Medulla oblongata (tissue), 1 donor: ENCODE measurements at regions not wholly inside any gene's neighbourhood (a gene's known extent, or its start where the extent isn't known, plus 50 kb on each side); places are given as distances from the start of the nearest gene placed in this dataset.
"Not testable (repeated sequence)": the region's sequence is repeated elsewhere in the genome, so short reads cannot be mapped to it uniquely, and the experiment has no call there.

ENCODE experiments used
- DNase-seq: peaks from one replicate; pipeline ENCODE4 v3.0.0-alpha.2; 2015; ENCODE audit errors: extremely low spot score

DNA sequence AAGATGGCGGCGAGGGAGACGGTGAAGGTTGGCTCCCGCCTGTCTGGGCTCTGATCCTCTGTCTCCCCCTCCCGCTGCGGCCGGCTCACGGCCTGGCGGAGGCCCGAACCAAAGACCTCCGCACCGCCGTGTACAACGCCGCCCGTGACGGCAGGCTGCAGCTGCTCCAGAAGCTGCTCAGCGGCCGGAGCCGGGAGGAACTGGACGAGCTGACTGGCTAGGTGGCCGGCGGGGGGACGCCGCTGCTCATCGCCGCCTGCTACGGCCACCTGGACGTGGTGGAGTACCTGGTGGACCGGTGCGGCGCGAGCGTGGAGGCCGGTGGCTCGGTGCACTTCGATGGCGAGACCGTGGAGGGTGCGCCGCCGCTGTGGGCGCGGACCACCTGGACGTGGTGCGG is 516.5 kb downstream of the TUBA3C start:
- DNase-seq: not testable (repeated sequence)

- DNase-seq: not testable (repeated sequence)
These were observed 518.4 kb downstream of the TUBA3C start for GRCh38 chr13:18663222-18663621.

- DNase-seq: not testable (repeated sequence)
These were observed 537.9 kb downstream of the TUBA3C start for GRCh38 chr13:18643644-18644172.

GRCh38 chr13:18628928-18629327 is 552.7 kb downstream of the TUBA3C start:
- DNase-seq: not testable (repeated sequence)

GRCh38 chr13:18628428-18628827 is 553.2 kb downstream of the TUBA3C start:
- no peak for DNase-seq

GRCh38 chr13:18624061-18624460 is 557.6 kb downstream of the TUBA3C start:
- not testable (repeated sequence) for DNase-seq

DNA sequence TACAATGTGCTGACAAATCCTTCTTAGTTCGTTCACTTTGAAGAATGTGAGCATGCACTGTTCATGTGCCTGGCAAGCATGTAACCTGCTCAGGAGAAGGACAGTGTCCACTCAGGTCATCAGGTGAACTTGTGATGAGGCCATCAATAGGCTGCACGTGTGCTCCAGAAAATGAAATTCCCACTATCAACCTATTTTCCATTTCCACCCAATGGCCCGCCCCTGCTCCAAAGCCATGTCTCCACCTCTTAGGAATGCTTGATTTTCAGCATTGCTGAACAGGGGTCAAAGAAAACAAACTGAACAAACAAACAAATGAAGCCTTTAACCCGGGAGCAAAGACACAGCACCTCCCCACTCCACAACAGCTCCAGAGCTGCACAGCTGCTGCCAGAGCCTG is 563.2 kb downstream of the TUBA3C start:
- not testable (repeated sequence) for DNase-seq

DNA sequence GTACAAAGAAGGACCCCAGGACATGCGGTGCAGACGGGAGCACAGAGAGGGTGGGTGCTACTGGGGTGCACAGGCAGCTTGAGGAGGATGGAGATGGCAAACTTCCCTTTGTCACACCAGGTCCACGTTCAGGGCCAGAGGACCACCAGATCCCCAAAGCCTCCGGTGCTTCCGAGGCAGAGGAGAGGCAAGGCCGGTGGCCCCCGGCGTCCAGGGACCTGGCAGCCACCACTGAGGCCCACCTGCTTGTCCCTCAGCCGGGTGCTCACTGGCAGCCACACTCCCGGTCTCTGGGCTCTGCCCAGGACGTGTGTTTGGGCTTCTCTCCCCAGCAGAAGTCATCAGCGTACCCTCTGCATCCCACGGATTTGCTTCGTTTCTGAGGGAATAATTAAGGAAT is 571.1 kb downstream of the TUBA3C start:
- DNase-seq: not testable (repeated sequence)

DNA sequence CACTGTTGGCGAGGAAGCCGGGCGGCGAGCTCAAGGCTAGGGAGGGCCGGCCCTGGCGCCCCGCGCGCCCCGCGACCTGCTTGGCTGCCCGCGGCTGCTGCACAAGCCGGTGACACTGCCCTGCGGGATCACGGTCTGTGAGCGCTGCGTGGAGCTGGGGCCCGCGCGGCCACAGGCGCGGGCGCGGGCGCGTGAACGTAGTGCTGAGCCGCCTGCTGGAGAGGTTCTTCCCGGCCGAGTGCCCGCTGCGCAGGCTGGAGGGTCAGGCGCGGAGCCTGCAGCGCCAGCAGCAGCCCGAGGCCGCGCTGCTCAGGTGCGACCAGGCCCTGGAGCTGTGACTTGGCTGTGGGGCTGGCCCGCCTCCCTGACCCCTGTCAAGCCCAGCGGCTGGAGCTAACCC is 572.3 kb downstream of the TUBA3C start:
- DNase-seq: not testable (repeated sequence)

DNA sequence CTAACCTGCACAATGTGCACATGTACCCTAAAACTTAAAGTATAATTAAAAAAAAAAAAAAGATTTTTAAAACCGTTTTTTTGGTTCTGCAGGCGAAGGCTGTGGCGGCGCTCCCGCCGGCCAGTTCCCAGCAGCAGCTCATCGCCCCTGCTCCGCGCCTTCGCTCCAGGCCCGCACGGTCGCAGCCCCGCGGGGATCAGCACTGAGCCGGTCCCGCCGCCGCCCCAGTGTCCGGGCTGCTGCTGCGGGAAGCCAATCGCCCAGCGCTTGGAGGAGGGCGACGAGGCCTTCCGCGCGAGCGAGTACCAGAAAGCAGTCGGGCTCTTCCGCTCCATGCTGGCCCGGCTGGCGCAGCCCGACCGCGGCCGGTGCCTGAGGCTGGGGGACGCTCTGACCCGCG is 572.8 kb downstream of the TUBA3C start:
- not testable (repeated sequence) for DNase-seq

DNA sequence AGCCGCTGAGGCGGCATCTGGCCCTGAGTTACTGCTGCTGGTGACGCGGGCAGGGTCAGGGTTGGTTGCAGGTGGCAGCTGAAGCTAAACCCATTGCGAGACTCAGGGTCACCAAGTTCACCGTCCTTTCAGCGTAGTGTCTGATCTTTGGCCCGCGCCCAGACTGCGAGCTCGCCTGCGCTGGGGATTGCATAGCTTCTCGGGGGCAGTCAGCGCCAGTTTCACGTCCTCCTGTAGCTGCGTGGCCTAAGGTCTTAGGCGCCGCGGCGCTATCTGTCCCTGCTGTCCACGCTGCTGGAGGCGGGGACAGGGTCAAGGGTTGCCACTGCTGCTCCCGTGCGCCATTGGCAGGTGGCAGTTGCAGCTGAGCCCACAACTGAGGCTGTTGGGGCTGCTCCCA is 581.3 kb downstream of the TUBA3C start:
- not testable (repeated sequence) for DNase-seq

DNA sequence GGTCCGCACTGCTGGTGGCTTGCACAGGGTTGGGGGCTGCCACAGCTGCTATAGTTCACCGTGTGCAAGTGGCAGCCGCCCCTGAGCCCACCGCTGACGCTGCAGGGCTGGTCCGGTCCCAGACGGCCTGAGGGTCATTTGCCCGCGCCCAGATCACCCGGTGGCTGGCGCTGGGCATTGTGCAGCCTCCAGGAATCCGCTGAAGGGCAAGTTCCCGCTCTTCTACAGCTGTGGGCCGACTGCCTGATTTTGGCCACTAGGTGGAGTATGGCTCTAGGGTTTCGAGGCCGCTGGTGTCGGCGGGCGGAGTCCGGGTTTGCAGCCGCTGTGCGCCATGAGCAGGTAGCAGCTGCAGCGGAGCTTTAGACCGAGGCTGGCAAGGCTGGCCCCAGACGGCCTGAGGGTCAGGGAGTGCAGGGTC is 581.8 kb downstream of the TUBA3C start:
- not testable (repeated sequence) for DNase-seq

- not testable (repeated sequence) for DNase-seq
These were observed 583.1 kb downstream of the TUBA3C start for GRCh38 chr13:18598543-18598942.

DNA sequence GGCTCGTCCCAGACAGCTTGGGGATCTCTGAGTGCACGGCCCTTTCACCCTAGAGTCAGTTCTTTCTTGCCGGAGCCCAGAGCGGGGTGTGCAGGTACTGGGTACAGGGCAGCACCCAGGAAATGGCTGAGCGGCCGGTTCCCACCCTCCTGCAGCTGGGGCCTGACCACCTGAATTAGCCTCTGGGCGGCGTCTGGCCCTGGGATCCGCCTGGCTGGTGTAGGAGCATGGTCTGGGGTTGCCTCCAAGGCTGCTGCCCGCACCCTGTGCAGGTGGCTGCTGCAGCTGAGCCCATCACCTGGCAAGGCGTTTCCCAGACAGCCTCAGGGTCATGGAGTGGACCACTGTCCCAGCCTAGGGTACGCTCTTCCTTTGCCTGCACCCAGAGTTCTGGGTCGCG is 583.7 kb downstream of the TUBA3C start:
- DNase-seq: not testable (repeated sequence)

DNA sequence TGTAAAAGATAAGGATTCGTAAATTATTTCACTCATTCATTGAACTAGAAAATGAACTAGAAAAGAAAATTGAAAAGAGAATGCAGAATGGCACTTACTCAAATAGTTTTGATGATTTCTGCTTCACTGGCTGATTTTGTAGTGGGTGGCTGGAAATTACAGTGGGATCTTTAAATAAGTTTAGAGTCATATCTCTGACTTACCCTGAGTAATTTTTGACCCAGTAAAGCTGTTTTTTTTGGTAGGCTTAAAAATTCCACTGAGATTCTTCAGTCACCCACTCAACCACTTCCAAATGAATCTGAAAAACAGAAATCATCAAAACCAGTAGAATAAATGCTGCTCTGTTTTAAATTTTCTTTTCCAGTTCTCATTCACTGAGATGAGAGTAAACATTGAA is 604.5 kb downstream of the TUBA3C start:
- not testable (repeated sequence) for DNase-seq

DNA sequence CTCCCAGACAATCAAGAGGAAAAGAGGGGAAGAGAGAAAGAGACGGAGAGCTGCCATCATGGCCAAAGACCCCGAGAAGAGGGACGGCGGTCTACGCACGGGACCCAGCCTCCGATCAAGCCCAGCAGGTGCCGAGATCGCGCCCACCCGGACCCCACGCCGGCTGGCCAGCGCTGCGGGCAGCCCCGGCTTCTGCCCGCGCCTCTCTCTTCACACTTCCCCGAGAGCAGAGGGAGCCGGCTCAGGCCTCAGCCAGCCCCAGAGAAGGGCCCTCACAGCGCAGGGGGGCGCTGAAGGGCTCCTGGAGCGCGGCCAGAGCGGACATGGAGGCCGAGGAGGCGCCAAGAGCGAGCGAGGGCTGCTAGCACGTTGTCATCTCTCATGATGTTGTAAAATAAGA is 613.7 kb downstream of the TUBA3C start:
- DNase-seq: not testable (repeated sequence)
